Stimulated activated CD8-positive, alpha-beta memory T cell treated with anti-CD3 and anti-CD28 coated beads, Interleukin-15, amount 100 ng/mL, for 48 hours (primary cell): ENCODE measurements at regions not wholly inside any gene's neighbourhood (a gene's known extent, or its start where the extent isn't known, plus 50 kb on each side); places are given as distances from the start of the nearest gene placed in this dataset.
"Not testable (repeated sequence)": the region's sequence is repeated elsewhere in the genome, so short reads cannot be mapped to it uniquely, and the experiment has no call there.

Experiments
- DNase-seq, 2 donors: peaks; one replicate each; pipeline ENCODE4 v3.0.0-alpha.2; 2020; ENCODE audit warnings: low read depth in 2 of 2

GRCh38 chr9:19938990-19939733 lies 150.3 kb upstream of the SLC24A2 start:
- DNase-seq, result no peak

GRCh38 chr9:19937121-19937520 lies 148.3 kb upstream of the SLC24A2 start:
- DNase-seq, result no peak

GRCh38 chr9:19936598-19936997 lies 147.8 kb upstream of the SLC24A2 start:
- DNase-seq, result no peak

GRCh38 chr9:19935422-19935821 lies 146.6 kb upstream of the SLC24A2 start:
- DNase-seq, result no peak

GRCh38 chr9:19934301-19934871 lies 145.5 kb upstream of the SLC24A2 start:
- DNase-seq, result no peak

- DNase-seq, result no peak
Measured at GRCh38 chr9:19931098-19931890, 142.5 kb upstream of the SLC24A2 start.

GRCh38 chr9:19927560-19927959 lies 138.7 kb upstream of the SLC24A2 start:
- no peak for DNase-seq

- no peak for DNase-seq
Measured at GRCh38 chr9:19926774-19927173, 137.9 kb upstream of the SLC24A2 start.

- peak; percentile 58 to 59 for DNase-seq
Measured at GRCh38 chr9:19925674-19926503, 137.1 kb upstream of the SLC24A2 start.

- DNase-seq, result no peak
Measured at GRCh38 chr9:19924080-19924479, 135.2 kb upstream of the SLC24A2 start.

- DNase-seq, result no peak
Measured at GRCh38 chr9:19922476-19923118, 133.8 kb upstream of the SLC24A2 start.

- no peak for DNase-seq
Measured at GRCh38 chr9:19920401-19920800, 131.6 kb upstream of the SLC24A2 start.

GRCh38 chr9:19918630-19919029 lies 129.8 kb upstream of the SLC24A2 start:
- DNase-seq, result no peak

GRCh38 chr9:19914044-19914443 lies 125.2 kb upstream of the SLC24A2 start:
- no peak for DNase-seq

- DNase-seq, result no peak
Measured at GRCh38 chr9:19913151-19913550, 124.3 kb upstream of the SLC24A2 start.

GRCh38 chr9:19903076-19903475 lies 114.2 kb upstream of the SLC24A2 start:
- no peak for DNase-seq

- DNase-seq, result no peak
Measured at GRCh38 chr9:19901586-19901985, 112.7 kb upstream of the SLC24A2 start.

GRCh38 chr9:19896161-19896560 lies 107.3 kb upstream of the SLC24A2 start:
- no peak for DNase-seq

GRCh38 chr9:19895578-19895977 lies 106.7 kb upstream of the SLC24A2 start:
- DNase-seq, result not testable (repeated sequence)

GRCh38 chr9:19895006-19895405 lies 106.2 kb upstream of the SLC24A2 start:
- no peak for DNase-seq

GRCh38 chr9:19885608-19886007 lies 96.8 kb upstream of the SLC24A2 start:
- no peak for DNase-seq
